Breast epithelium (tissue), 4 donors: ENCODE measurements at regions not wholly inside any gene's neighbourhood (a gene's known extent, or its start where the extent isn't known, plus 50 kb on each side); places are given as distances from the start of the nearest gene placed in this dataset.

Experiments
- DNase-seq, 2 donors: peaks; one replicate each; pipeline ENCODE4 v3.0.0-alpha.2; 2019; ENCODE audit warnings: low spot score in 2 of 2
- H3K27ac ChIP-seq, 2 donors: fragments of 200-600 bp; sonication (generic) in 1 of 2; one replicate each; pipeline ENCODE4 v1.5.1; 2016 to 2019; ENCODE audit warnings: mild to moderate bottlenecking in 1 of 2
- H3K27me3 ChIP-seq, 2 donors: fragments of 200-600 bp; sonication (generic) in 1 of 2; one replicate each; pipeline versions ENCODE4 v1.5.1 to v1.6.0; 2017 to 2019; ENCODE audit warnings: control low read depth in 1 of 2, mild to moderate bottlenecking in 1 of 2
- H3K36me3 ChIP-seq: fragments of 200-600 bp; one replicate; pipeline ENCODE4 v1.5.1; 2019
- H3K4me1 ChIP-seq, 2 donors: fragments of 200-600 bp; sonication (generic); one replicate each; pipeline ENCODE4 v1.5.1; 2016 to 2019; ENCODE audit warnings: control low read depth in 1 of 2
- H3K4me3 ChIP-seq, 3 donors: fragments of 200-600 bp; sonication (generic); 1 replicate in 2 of 3; 2 replicates in 1 of 3; pipeline ENCODE4 v1.5.1; 2016 to 2019; ENCODE audit warnings: mild to moderate bottlenecking in 3 of 3, moderate library complexity in 2 of 3
- H3K9me3 ChIP-seq, 2 donors: fragments of 200-600 bp; sonication (generic) in 1 of 2; one replicate each; pipeline ENCODE4 v1.5.1; 2016 to 2019; ENCODE audit warnings: control low read depth in 1 of 2
- CTCF ChIP-seq, 3 donors: fragments of 450-650 bp; IDR thresholded peaks; one replicate each; pipeline ENCODE4 v1.5.1; 2016 to 2017; ENCODE audit warnings: antibody characterized with exemption in 3 of 3, mild to moderate bottlenecking in 3 of 3, moderate library complexity in 3 of 3
- POLR2A ChIP-seq: fragments of 450-650 bp; IDR thresholded peaks from one replicate; pipeline ENCODE4 v1.6.1; 2016; ENCODE audit warnings: antibody characterized with exemption, mild to moderate bottlenecking, moderate library complexity
- POLR2AphosphoS5 ChIP-seq, 3 donors: sonication (generic); formaldehyde crosslinking; IDR thresholded peaks; one replicate each; pipeline ENCODE4 v1.6.1; 2017; ENCODE audit warnings: antibody characterized with exemption in 3 of 3
- intact Hi-C: fragments of 100-400 bp; cut with DNase I; formaldehyde crosslinking; loops from one replicate; pipeline ENCODE4 v1.15.1; 2023; ENCODE audit warnings: low total_unique reads

- intact Hi-C loops, result no loop called here
- Histone ChIP-seq H3K4me3 (no peak overlapping the region), H3K27ac (peak overlapping the region; percentile 62 to 83), H3K27me3 (no peaks in the 10 kb centered on the region), H3K36me3 (no peaks in the 10 kb centered on the region), H3K4me1 (peaks cover 0 to 6% of the 10 kb centered on the region in 2 donors), H3K9me3 (no peaks in the 10 kb centered on the region)
- TF ChIP-seq POLR2AphosphoS5 (IDR thresholded peaks at IDR 0.05) (peak in 1 of 3 donors; percentile 70), CTCF (IDR thresholded peaks at IDR 0.05) (peak; percentile 60 to 88 (median 66)), POLR2A (no peak)
- DNase-seq, result peak in 1 of 2 donors; percentile 70
Measured at GRCh38 chr18:31241900-31242409, 76.0 kb upstream of the DSG1 start.

GRCh38 chr18:31243740-31244512, 74.0 kb upstream of the DSG1 start:
- TF ChIP-seq CTCF (IDR thresholded peaks at IDR 0.05) (no peak), POLR2AphosphoS5 (IDR thresholded peaks at IDR 0.05) (no peak), POLR2A (no peak)
- H3K4me3 ChIP-seq, result peak overlapping the region in 1 of 3 donors; percentile 29
- peak overlapping the region; percentile 77 to 83 for H3K27ac ChIP-seq
- H3K4me1 ChIP-seq, result peaks cover 0 to 6% of the 10 kb centered on the region in 2 donors
- no peaks in the 10 kb centered on the region for H3K27me3 ChIP-seq
- intact Hi-C loops, result no loop called here
- no peaks in the 10 kb centered on the region for H3K36me3 ChIP-seq
- no peak for DNase-seq
- H3K9me3 ChIP-seq, result no peaks in the 10 kb centered on the region

GRCh38 chr18:31244771-31245394, 73.1 kb upstream of the DSG1 start:
- Histone ChIP-seq H3K27me3 (no peaks in the 10 kb centered on the region), H3K36me3 (no peaks in the 10 kb centered on the region), H3K9me3 (no peaks in the 10 kb centered on the region), H3K4me3 (peak overlapping the region in 2 of 3 donors; percentile 24 to 29), H3K4me1 (peaks cover 0 to 6% of the 10 kb centered on the region in 2 donors), H3K27ac (peak overlapping the region; percentile 77 to 83)
- TF ChIP-seq POLR2AphosphoS5 (IDR thresholded peaks at IDR 0.05), result no peak
- TF ChIP-seq CTCF (IDR thresholded peaks at IDR 0.05), result no peak
- no peak for TF ChIP-seq POLR2A
- intact Hi-C loops, result no loop called here
- no peak for DNase-seq

- no peak overlapping the region for H3K27ac ChIP-seq
- H3K4me1 ChIP-seq, result peaks cover 0 to 6% of the 10 kb centered on the region in 2 donors
- no peak for TF ChIP-seq CTCF (IDR thresholded peaks at IDR 0.05)
- no peak for TF ChIP-seq POLR2A
- no peak for TF ChIP-seq POLR2AphosphoS5 (IDR thresholded peaks at IDR 0.05)
- DNase-seq, result no peak
- H3K9me3 ChIP-seq, result no peaks in the 10 kb centered on the region
- intact Hi-C loops, result no loop called here
- no peaks in the 10 kb centered on the region for H3K36me3 ChIP-seq
- H3K4me3 ChIP-seq, result no peak overlapping the region
- H3K27me3 ChIP-seq, result no peaks in the 10 kb centered on the region
Measured at GRCh38 chr18:31245820-31246219, 72.1 kb upstream of the DSG1 start.

- Histone ChIP-seq H3K4me1 (peaks cover 0 to 6% of the 10 kb centered on the region in 2 donors), H3K9me3 (no peaks in the 10 kb centered on the region), H3K4me3 (no peak overlapping the region), H3K36me3 (no peaks in the 10 kb centered on the region), H3K27ac (no peak overlapping the region), H3K27me3 (no peaks in the 10 kb centered on the region)
- no peak for DNase-seq
- no peak for TF ChIP-seq CTCF (IDR thresholded peaks at IDR 0.05)
- TF ChIP-seq POLR2AphosphoS5 (IDR thresholded peaks at IDR 0.05), result no peak
- TF ChIP-seq POLR2A, result no peak
- intact Hi-C loops, result no loop called here
Measured at GRCh38 chr18:31246460-31246859, 71.5 kb upstream of the DSG1 start.
